Fibroblast of skin of abdomen (primary cell): ENCODE measurements at regions not wholly inside any gene's neighbourhood (a gene's known extent, or its start where the extent isn't known, plus 50 kb on each side); places are given as distances from the start of the nearest gene placed in this dataset.
"Not testable (repeated sequence)": the region's sequence is repeated elsewhere in the genome, so short reads cannot be mapped to it uniquely, and the experiment has no call there.

ENCODE experiments used
- DNase-seq: peaks from one replicate; pipeline ENCODE4 v3.0.0-alpha.2; 2013

GRCh38 chr1:178643349-178643748, 81.7 kb upstream of the RALGPS2 start:
- DNase-seq: no peak

GRCh38 chr1:178643831-178644230, 81.2 kb upstream of the RALGPS2 start:
- no peak for DNase-seq

- DNase-seq: no peak
Measured at GRCh38 chr1:178644308-178645120, 80.5 kb upstream of the RALGPS2 start.

- no peak for DNase-seq
Measured at GRCh38 chr1:178645157-178645807, 79.8 kb upstream of the RALGPS2 start.

- peak; percentile 92 for DNase-seq
Measured at GRCh38 chr1:178645808-178646200, 79.2 kb upstream of the RALGPS2 start.

GRCh38 chr1:178646821-178647220, 78.2 kb upstream of the RALGPS2 start:
- DNase-seq: peak; percentile 43

GRCh38 chr1:178648151-178648550, 76.9 kb upstream of the RALGPS2 start:
- DNase-seq: no peak

- peak; percentile 54 for DNase-seq
Measured at GRCh38 chr1:178649582-178650350, 75.3 kb upstream of the RALGPS2 start.

- peak; percentile 36 for DNase-seq
Measured at GRCh38 chr1:178650934-178651511, 74.0 kb upstream of the RALGPS2 start.

- DNase-seq: peak; percentile 41
Measured at GRCh38 chr1:178651742-178652141, 73.3 kb upstream of the RALGPS2 start.

- no peak for DNase-seq
Measured at GRCh38 chr1:178652506-178653490, 72.2 kb upstream of the RALGPS2 start.

GRCh38 chr1:178659789-178660208, 65.2 kb upstream of the RALGPS2 start:
- DNase-seq: no peak

- DNase-seq: no peak
Measured at GRCh38 chr1:178660461-178660860, 64.6 kb upstream of the RALGPS2 start.

- no peak for DNase-seq
Measured at GRCh38 chr1:178664278-178664677, 60.8 kb upstream of the RALGPS2 start.

- DNase-seq: no peak
Measured at GRCh38 chr1:178665579-178665978, 59.5 kb upstream of the RALGPS2 start.

GRCh38 chr1:178666891-178667290, 58.2 kb upstream of the RALGPS2 start:
- not testable (repeated sequence) for DNase-seq

GRCh38 chr1:178672434-178672833, 52.6 kb upstream of the RALGPS2 start:
- DNase-seq: no peak

GRCh38 chr1:178674559-178674958, 50.5 kb upstream of the RALGPS2 start:
- not testable (repeated sequence) for DNase-seq
